Stimulated activated CD4-positive, alpha-beta T cell treated with anti-CD3 and anti-CD28 coated beads, Interleukin-4, amount 100 ng/mL, for 1 hour (primary cell): ENCODE measurements at regions not wholly inside any gene's neighbourhood (a gene's known extent, or its start where the extent isn't known, plus 50 kb on each side); places are given as distances from the start of the nearest gene placed in this dataset.

Experiments
- DNase-seq: peaks from one replicate; pipeline ENCODE4 v3.0.0-alpha.2; 2020

DNA sequence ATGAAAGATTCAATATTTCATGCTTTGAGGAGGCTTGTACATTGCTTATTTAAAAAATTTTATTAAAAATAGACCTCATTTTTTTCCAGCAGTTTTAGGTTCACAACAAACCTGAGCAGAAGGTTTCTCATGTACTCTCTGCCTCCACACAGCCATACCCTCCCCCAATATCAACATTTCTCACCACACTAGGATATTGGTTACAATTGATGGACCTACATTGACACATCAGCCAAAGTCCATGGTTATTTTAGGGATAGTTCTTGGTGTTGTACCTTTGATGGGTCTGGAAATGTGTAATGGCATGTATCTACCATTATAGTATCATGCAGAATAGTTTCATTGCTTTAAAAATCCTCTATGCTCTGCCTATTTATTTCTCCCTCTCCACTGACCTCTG is 611.0 kb downstream of the KCTD8 start:
- no peak for DNase-seq

DNA sequence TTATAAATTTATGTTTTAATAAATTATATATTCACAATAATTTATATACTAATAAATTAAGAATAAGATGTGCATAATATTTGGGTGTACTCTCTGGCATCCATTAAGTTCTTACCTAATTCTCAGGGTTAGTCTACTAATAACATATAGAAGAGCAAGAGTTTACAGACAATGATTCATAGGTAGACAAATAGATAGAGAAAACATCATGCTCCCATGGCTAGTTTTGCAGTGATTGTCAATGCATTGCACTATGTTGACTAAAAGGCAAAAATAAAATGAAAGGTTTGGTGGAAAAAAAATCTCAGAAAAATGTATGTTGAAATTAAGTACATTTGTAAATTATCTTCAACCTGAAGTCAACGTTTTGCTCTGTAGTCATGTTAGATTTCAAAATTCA is 606.0 kb downstream of the KCTD8 start:
- no peak for DNase-seq

DNA sequence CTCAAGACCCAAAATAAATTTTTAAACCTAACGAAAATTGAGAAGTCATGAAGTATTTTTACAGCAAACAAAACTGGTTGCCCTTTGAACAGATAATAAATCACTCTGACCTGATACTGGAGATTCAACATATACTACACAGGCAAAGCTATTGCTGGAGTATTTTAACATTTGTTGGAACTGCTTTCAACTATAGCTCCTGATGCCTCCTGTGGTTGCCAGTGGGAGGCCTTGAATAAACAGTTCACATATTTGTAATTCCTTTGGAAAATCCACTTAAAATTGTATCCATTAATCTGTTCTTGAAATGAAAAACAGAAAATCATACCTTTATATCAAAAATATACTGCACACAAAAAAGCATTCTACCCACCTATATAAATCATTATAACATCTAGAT is 605.1 kb downstream of the KCTD8 start:
- no peak for DNase-seq

DNA sequence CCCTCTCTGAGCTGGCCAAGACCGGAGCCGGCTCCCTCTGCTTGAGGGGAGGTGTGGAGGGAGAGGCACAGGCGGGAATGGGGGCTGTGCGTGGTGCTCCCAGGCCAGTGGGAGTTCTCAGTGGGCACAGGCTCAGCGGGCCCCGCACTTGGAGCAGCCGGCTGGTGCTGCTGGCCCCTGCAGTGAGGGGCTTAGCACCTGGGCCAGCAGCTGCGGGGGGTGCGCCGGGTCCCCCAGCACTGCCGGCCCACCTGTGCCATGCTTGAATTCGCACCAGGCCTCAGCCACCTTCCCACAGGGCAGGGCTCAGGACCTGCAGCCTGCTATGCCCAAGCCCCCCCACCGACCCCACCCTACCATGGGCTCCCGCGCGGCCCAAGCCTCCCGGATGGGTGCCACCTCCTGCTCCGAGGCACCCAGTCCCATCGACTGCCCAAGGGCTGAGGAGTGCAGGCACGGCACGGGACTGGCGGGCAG is 602.5 kb downstream of the KCTD8 start:
- no peak for DNase-seq

DNA sequence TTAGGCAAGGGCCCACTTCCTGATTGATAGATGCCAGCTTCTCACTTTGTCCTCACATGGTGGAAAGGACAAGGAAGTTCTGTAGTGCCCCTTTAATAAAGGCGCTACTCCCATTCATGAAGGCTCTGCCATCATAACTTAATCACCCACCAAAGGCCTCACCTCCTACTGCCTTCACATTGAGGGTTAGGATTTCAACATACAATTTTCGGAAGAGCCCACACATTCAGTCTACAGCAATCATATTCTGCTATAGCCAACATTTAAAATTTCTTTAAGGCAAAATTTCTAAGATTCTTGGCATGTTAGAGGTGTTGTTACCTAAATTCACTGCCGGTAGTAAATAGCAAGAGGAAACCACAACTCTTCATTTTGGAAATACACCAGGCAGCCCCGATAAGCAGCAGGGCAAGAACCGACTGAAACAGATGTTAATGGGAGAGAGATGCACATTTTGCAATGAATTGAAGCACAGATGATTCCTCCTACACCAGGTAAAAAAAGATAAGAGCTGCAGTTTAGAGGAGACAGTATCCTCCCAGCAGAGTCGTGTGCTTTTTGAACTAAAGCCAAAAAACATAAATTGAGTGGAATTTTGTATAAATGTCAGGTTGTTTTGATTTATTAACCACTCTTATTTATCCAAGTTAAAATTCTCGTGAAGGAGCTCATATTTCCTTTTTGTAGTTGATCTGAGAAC is 594.9 kb downstream of the KCTD8 start:
- no peak for DNase-seq

DNA sequence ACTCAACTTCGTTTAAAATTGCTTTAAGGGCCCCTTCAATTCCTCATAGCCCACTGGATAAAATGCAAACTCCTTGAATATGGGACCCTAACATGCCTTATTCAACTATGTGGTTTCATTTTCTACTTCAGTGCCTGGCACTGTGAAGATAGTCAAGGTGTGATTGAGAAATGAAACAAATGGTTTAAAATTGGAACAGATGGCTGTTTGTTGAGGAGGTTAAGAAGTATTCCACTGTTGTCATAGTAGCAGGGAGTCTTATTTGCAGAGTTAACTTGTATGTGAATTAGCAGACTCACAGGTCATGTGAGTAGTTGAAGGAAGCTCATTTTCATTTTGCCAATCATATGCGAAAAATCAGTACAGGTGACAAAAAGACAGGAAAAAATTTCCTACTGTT is 593.3 kb downstream of the KCTD8 start:
- no peak for DNase-seq

DNA sequence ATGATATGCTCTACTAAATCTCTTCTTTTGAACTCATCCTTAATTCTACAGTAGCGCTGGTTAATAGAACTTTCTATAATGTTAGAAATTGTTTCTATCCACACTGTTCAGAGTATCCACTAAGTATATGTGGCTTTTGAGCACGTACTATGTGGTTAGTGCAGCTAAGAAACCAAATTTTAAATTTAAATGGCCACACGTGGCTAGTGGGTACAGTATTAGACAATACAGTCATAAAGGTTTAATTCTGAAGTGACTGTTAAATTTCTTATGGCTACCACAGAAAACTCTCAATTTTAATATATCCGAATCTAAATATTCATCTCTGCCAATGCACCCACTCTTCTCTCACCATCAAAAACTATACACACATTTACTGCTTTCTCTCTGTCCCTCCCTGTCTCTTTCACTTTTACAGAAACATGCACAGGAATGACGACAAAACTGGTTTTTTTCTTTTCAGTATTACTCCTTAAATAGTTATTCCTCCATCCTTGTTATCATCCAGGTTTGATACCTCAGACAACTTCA is 583.9 kb downstream of the KCTD8 start:
- no peak for DNase-seq

DNA sequence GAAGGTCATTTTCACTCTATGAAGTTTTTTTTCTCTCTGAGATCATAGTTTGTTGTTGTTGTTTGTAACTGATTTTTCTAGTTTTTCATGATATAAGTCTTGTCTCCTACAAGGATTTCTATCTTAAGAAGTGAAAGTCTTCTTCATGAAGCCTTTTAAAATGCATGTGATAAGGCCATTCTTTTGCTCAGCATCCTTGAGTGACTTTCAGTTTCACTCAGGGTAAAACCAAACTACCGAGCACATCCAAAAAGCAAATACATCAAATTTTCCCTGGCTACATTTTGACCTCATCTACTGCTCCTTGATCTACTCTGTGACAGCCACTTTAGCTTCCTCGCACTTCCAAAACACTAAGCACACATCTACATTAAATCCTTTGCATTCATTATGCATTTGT is 580.7 kb downstream of the KCTD8 start:
- DNase-seq, result no peak

DNA sequence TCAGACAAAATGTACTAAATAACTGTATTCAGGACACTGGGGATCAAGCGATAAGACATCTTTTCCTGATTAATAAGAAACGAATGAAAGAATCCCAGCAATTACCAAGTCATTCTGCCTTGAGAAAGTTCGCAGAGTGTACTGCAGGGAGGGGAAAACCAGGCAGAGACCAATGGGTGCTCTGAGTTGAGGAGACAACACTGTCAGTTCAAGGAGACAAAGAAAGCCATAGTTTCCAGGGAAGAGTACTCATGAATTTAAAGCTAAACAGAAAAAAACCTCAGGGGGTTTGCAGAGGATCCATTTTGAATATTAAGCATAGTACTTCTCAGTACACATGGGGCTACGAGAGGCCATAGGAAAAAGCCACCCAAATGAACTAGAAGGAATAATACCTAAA is 573.0 kb downstream of the KCTD8 start:
- DNase-seq, result no peak

DNA sequence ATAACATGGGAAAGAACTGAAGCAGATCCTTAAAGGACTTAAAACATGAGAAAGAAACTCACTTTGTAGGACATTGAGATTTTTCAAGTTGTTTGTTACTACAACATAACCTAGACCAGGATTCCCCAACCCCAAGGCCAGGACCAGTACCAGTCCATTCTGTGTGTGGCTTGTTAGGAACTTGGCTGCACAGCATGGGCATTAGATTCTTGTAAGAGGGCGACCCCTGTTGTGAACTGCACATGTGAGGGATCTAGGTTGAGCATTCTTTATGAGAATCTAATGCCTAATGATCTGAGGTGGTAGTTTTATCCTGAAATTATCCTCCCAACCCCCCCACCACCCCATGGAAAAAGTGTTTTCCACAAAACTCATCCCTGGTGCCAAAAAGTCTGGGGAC is 566.1 kb downstream of the KCTD8 start:
- no peak for DNase-seq

DNA sequence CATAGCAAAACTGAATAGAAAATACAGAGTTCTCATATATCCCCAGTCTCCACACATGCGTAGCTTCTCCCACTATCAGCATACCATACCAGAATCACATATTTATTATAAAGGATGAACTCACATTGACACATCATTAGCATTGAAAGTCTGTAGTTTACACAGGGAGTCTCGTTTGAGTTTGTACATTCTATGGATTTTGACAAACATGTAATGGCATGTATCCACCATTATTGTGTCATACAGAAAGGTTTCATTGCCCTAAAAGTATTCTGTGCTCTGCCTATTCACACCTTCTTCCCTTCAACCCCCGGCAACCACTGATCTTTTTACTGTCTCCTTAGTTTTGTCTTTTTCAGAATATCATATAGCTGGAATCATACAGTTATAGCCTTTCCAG is 562.4 kb downstream of the KCTD8 start:
- no peak for DNase-seq

DNA sequence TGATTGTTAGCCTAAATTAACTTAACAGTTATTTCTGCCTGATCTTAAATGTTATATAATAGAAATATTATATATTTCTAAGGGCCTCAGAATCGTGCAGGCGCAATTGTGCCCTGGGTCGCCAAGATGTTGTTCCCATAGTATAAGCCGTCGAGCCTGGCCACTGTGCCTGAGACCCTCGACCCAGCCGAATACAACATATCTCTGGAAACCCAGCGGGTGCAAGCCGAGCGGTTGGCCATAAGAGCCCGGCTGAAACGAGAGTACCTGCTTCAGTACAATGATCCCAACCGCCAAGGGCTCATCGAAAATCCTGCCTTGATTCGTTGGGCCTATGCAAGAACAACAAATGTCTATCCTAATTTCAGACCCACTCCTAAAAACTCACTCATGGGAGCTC is 549.8 kb downstream of the KCTD8 start:
- no peak for DNase-seq

DNA sequence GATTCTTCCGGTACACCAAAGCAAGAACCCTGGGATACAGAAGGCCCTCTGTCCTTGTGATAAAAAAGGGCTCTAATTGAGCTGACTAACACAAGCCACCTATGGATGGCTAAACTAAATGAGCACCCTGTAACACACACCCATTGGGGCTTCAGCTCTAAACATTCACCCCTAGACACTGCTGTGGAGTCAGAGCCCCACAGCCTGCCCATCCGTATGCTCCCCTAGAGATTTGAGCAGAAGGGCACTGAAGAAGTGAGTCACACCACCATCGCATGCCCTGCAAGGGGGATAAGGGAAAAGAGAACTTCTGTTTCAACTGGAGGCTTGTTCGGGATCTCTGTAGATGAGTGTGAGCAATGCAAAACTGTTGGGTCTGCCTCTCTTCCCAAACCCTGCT is 545.2 kb downstream of the KCTD8 start:
- no peak for DNase-seq

DNA sequence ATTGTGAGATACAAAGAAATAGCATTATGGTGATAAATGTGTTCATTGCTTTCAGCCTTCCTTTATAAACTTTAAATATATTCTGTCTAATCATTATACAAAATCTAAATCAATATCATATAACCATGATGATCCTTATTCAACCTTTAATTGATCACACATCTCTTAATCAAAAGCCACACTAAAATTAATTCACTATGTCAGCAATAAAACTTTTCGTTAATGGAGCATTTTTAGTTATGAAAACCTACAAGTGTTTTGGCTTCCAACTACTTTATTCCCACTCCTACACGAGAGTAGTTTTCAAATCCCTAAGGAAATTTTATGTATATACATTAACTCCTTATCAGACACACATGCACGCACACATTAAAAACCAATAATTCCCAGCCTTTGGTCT is 530.2 kb downstream of the KCTD8 start:
- no peak for DNase-seq

DNA sequence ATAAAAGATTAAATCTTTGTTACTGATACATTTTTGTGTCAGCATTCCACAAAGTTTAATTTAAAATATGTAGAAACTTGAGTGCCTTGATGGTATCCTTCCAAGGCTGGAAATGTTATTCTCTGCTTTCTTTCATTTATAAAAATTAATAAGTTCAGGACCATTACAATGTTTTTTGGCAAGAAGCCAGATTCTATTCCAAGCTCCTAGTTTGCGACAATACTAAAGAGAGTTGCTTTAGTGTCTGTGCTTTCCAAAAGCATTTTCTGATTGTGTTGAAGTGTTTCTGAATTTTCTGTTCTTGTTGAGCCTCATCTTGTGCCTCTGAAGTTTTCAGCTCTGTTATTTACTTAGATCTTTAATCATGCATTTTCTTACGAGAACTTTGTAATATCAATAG is 516.2 kb downstream of the KCTD8 start:
- no peak for DNase-seq

DNA sequence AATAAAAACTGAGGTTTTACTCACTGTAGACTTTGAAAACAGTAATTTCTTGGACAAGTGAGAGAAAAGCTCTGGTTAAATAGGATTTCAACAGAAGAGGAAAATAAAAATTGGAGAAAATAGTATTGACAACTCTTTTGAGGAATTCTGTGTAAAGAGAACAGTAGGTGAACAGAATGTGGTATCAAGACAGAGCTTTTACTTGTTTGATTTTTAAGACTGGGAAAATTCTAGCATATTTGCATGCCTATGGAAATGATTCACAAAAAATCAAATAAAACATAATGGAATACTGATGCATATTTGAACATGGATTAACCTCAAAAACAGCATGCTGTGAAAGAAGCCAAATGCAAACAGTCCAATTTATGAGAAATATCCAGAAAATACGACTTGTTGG is 504.6 kb downstream of the KCTD8 start:
- no peak for DNase-seq

DNA sequence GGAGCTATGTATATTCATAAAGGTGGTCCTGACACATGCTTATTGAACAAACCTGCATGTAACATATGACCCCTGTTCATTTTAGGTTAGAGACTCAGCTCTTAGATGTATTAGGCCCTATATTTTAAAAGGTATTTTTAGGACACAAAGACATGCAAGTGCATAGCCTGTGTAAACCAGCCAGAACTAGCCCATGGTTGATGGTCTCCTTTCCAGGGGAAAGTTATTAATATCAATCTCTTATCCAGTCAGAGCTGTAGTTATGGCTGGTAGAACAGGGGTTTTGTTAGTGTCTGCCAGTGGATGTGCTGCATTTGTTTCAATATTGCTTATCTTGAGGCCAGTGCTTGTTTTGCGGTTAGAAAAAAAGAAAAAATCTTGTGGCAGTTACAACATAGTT is 488.6 kb downstream of the KCTD8 start:
- DNase-seq, result no peak

DNA sequence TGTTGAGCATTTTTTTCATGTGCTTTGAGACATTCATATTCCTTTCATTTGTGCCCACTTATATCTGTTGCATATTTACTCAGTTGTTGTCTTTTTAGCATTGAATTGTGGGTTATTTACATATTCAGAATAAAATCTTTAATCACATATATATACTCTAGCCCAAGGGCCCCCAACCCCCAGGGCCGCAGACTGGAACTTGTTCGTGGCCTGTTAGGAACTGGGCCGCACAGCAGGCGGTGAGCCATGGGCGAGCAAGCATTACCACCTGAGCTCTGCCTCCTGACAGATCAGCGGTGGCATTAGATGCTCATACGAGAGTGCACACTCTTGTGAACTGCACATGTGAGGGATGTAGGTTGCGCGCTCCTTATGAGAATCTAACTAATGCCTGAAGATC is 480.6 kb downstream of the KCTD8 start:
- DNase-seq, result no peak

DNA sequence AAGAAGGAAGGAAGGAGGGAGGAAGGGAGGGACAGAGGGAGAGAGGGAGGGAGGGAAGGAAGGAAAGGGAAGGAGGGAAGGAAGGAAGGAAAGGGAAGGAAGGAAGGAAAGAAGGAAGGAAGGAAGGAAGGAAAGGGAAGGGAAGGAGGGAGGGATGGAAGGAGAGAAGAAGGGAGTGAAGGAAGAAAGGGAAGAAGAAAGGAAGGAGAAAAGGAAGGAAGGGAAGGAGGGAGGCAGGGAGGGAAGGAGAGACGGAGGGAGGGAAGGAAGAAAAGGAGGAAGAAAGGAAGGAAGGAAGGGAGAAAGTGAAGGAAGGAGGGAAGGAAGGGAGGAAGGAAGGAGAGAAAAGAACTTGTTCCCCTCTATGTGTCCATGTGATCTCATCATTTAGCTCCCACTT is 465.0 kb downstream of the KCTD8 start:
- DNase-seq, result no peak

DNA sequence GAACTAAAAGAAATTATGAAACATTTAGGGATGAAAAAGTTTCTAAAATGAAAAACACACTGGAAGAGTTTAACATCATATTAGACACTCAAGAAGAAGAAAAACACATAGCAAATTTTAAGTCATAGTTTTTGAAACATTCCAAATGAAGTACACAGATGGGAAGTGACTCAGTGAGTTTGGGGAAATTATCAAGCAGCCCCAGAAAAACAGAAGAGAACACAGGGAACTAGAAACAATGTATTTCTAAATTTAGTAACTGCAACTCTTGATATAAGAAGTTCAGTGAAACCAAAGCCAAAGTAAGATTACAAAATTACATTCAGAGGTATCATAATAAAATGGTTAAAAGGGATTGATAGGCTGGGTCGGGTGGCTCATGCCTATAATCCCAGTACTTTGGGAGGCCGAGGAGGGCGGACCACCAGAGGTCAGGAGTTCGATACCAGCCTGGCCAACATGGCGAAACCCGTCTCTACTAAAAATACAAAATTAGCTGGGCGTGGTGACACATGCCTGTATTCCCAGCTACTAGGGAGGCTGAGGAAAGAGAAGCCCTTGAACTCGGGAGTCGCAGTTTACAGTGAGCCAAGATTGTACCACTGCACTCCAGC is 461.2 kb downstream of the KCTD8 start:
- DNase-seq, result no peak

DNA sequence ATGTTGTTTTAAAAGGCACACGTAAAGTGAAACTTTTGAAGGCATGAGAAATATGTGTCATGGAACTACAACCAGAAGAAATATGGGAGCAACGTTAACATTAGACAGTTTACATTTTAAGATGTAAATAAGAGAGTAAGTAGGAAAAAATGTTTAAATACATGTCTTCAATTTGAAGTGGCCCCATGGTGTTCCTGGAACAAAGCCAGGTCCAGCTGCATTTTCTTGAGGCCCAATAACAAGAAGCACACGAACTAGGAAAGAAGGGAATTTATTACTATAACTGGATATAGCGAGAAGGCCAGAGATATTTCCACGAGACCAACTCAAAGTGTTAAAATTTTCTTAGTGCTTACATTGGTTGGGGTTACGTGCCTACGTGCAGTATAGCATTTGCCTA is 458.1 kb downstream of the KCTD8 start:
- DNase-seq, result no peak

DNA sequence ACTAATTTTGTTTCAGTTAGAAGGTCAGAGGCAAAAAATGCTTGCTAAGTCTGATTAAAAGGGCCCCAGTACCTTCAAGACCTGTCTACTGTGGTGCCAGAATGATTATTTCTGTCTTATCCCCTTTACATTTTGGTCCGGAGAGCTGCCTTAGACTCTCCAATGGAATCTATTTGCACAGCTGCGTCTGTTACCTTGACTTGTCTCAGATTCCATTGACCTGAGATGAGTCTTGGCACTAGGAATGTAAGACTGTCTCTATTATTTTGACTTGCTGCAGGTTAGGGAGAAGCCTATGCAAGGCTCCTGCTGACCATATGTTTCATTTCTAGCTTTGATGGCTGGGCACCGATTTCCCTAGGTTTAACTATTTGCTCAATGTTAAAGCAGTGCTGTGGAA is 457.6 kb downstream of the KCTD8 start:
- no peak for DNase-seq

DNA sequence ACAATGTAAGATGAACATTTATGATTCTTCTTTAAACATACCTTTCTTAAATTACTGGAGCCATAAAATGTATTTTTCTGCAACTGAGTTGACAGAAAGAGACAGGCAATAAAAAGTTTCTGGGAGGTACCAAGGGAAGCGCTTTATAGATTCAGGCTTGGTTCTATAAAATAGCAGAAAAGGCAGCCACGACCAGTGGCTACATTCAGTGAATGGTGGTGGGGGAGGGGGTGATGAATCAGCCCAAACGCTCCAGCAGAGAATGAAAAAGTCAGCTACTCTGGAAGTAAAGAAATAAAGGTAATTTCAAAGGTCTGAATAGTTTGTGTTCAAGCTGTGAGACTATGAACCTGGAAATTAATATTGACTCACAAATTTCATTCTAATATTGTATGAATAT is 456.1 kb downstream of the KCTD8 start:
- no peak for DNase-seq

DNA sequence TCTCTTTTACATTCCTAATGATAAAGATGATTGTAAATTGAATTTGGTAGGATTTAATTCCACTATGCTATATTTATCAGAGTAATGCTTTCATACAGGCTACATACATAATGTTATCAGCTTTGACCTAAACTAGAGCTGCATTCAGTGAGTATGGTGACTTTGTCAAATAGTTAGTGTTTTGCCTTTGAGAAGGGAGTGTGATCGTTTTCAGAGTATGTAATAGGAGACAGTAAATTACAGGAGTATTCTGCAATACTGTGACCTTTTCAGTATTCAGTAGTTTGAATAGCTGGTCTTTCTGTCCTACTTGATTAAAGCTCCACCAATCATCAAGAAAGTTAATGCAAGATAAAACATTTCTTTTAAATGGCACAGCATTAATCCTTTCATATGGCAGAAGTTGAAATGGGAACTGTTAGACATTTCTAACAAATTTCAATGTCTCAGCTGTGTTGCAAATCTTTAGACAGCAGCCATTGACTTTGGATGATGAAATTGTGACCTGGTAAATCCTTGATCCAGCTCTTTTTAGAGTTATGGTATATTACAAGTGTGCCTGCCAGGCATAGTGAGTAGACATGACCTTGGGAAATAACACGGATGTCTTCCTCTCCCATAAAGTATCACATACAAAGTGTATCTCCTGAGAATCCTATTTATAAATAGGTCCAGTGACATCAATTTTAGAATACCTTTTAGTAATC is 455.3 kb downstream of the KCTD8 start:
- no peak for DNase-seq
